ENCODE measurements at regions not wholly inside any gene's neighbourhood (a gene's known extent, or its start where the extent isn't known, plus 50 kb on each side); places are given as distances from the start of the nearest gene placed in this dataset.

- TF ChIP-seq BCLAF1 (IDR thresholded peaks at IDR 0.05; ENCODE audit: borderline replicate concordance in 1 of 2, control insufficient read depth in 1 of 2, low read depth in 2 of 2, low read length in 1 of 2) (no peak), NCOA1 (IDR thresholded peaks at IDR 0.05; ENCODE audit: low read depth) (no peak), ARNT (IDR thresholded peaks at IDR 0.05) (no peak), EZH2 (IDR thresholded peaks at IDR 0.05; ENCODE audit: borderline replicate concordance, low read depth, low read length) (no peak), ZBTB2 (IDR thresholded peaks at IDR 0.05) (no peak), SP1 (CRISPR knock-in tag; IDR thresholded peaks at IDR 0.05) (no peak), THAP7 (CRISPR knock-in tag; IDR thresholded peaks at IDR 0.05) (no peak), SMAD3 (CRISPR knock-in tag; conservative IDR thresholded peaks at IDR 0.05) (no peak), PRPF4 (IDR thresholded peaks at IDR 0.05; ENCODE audit: insufficient read depth, low read depth, low read length, poor library complexity, severe bottlenecking) (no peak), ZNF449 (CRISPR knock-in tag; IDR thresholded peaks at IDR 0.05) (no peak), SRF (CRISPR knock-in tag; IDR thresholded peaks at IDR 0.05) (no peak)
Measured at GRCh38 chr2:108101481-108101880, 115.2 kb downstream of the SLC5A7 start.
